ENCODE measurements at regions not wholly inside any gene's neighbourhood (a gene's known extent, or its start where the extent isn't known, plus 50 kb on each side); places are given as distances from the start of the nearest gene placed in this dataset.

DNA sequence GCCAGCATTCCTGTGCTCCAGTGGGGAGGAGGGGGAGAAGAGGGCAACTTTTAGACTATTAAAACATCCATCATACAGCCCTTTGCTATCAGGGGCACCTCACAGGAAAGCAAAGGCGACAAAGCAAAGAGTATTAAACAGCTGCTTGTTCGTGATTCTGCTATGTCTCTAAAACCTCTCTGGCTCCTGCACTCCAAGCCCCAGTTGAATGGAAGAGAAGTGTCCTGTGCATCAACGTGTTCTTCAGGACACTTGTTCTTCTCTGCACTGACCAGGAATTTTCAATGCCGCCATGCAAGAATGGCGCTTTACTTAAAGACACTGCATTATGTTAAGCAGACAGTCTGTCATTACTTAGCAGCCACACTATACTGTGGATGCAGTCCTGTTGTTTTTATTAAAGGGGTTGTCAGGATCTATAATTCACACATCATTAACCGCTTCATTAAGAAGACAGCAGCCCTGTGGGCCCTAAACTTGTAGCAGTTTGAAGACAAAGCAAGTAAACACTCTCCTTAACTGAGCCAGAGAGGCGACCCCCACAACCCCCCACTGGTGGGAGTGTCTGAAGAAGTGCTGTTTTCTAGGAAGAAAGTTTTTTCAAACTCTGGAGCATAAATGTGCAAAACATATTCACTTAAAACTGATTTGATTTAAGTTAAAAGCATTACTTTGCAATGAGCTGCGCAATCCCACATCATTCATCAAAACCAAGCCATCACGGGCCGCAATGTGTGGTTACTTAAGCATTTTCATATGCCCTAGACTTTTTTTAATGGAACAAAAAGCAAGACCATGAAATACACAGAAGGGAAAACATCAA, 164.5 kb downstream of the ZNF608 start:
- Mint-ChIP-seq H3K4me3 (no peak overlapping the region), H3K27ac (no peak overlapping the region), H3K9me3 (no peaks in the 10 kb centered on the region), H3K27me3 (peaks cover 6% of the 10 kb centered on the region), H3K4me1 (ENCODE audit: low read depth) (peaks cover 18% of the 10 kb centered on the region), H3K36me3 (ENCODE audit: low read depth) (no peaks in the 10 kb centered on the region)
- DNase-seq: no peak
- CTCF ChIA-PET: no interaction called here
- intact Hi-C loops (cut with micrococcal nuclease): loop anchor here (5.0 kb wide), 1 partner anchor 65 kb away; no protein-coding TSS in a partner anchor
- POLR2A ChIA-PET: no interaction called here
- TF ChIP-seq, protein P1, sequence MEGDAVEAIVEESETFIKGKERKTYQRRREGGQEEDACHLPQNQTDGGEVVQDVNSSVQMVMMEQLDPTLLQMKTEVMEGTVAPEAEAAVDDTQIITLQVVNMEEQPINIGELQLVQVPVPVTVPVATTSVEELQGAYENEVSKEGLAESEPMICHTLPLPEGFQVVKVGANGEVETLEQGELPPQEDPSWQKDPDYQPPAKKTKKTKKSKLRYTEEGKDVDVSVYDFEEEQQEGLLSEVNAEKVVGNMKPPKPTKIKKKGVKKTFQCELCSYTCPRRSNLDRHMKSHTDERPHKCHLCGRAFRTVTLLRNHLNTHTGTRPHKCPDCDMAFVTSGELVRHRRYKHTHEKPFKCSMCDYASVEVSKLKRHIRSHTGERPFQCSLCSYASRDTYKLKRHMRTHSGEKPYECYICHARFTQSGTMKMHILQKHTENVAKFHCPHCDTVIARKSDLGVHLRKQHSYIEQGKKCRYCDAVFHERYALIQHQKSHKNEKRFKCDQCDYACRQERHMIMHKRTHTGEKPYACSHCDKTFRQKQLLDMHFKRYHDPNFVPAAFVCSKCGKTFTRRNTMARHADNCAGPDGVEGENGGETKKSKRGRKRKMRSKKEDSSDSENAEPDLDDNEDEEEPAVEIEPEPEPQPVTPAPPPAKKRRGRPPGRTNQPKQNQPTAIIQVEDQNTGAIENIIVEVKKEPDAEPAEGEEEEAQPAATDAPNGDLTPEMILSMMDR (IDR thresholded peaks at IDR 0.05): no peak
- ATAC-seq: no peak

DNA sequence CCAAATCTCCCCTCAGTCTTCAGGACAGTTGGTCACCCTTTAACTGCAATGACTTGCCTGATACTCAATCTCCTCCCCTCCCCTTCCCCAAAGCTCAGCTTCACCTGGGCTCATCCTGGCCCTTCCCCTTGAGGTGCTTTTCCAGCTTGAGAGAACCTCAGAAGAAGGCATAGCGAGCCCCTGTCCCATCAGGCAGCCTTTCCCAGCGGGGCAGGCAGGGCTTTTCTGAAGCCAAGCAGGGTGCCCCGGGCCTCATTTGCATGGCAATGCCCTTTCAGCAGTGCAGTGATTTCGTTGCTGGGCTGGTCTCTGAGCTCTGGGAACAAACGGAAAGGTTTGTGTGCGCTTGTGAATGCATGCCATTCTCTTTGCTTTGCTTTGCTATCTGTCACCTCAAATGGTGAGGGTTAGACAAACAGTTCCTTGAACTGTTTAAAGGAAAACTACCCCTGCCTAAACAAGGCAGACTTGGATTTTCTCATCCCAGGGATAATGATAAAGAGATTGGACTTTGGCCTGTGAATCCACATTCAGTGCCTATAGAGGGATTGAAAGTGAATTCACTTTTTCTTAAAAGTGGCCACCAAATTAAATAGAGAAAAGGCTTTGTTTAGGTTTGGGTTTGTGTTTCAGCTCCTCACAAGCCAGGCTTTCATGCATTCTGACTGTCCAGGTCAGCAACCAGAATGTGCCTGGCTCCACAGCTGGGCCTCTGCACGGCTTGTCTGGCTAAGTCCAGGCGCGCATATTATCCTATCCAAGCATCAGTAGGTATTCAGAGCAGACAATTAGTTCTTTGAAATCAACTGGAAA, 165.3 kb downstream of the ZNF608 start:
- CTCF ChIA-PET: no interaction called here

DNA sequence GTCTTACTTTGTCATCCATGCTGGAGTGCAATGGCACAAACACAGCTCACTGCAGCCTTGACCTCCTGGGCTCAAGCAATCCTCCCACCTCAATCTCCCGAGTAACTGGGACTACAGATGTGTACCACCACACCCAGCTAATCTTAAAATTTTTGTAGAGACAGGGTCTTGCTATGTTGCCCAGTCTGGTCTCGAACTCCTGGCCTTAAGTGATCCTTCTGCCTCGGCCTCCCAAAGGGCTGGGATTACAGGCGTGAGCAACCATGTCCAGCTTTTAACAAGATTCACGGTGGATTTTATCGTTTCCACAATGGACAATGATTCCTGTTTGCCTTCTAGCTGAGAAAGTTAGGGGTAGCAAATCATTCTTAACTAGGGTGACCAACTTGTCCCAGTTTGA, 165.9 kb downstream of the ZNF608 start:
- intact Hi-C loops (cut with micrococcal nuclease): loop anchor here (5.0 kb wide), 1 partner anchor 67 kb away; no protein-coding TSS in a partner anchor
- Mint-ChIP-seq H3K4me1 (ENCODE audit: low read depth) (peaks cover 18% of the 10 kb centered on the region), H3K4me3 (no peak overlapping the region), H3K27me3 (peaks cover 6% of the 10 kb centered on the region), H3K36me3 (ENCODE audit: low read depth) (no peaks in the 10 kb centered on the region), H3K27ac (no peak overlapping the region), H3K9me3 (no peaks in the 10 kb centered on the region)
- ATAC-seq (no peak), DNase-seq (no peak)
- CTCF ChIA-PET: no interaction called here
- POLR2A ChIA-PET: no interaction called here
- TF ChIP-seq, protein P1 (IDR thresholded peaks at IDR 0.05): no peak

More for the DNA sequence above, 165.3 kb downstream of the ZNF608 start:
- Mint-ChIP-seq H3K4me3 (no peak overlapping the region), H3K36me3 (ENCODE audit: low read depth) (no peaks in the 10 kb centered on the region), H3K27ac (no peak overlapping the region), H3K4me1 (ENCODE audit: low read depth) (peaks cover 18% of the 10 kb centered on the region), H3K27me3 (peaks cover 5% of the 10 kb centered on the region), H3K9me3 (no peaks in the 10 kb centered on the region)
- intact Hi-C loops (cut with micrococcal nuclease): loop anchor here (5.0 kb wide), 1 partner anchor 66 kb away; no protein-coding TSS in a partner anchor
- DNase-seq: no peak
- ATAC-seq: no peak
- TF ChIP-seq, protein P1 (IDR thresholded peaks at IDR 0.05): no peak
- POLR2A ChIA-PET: no interaction called here

DNA sequence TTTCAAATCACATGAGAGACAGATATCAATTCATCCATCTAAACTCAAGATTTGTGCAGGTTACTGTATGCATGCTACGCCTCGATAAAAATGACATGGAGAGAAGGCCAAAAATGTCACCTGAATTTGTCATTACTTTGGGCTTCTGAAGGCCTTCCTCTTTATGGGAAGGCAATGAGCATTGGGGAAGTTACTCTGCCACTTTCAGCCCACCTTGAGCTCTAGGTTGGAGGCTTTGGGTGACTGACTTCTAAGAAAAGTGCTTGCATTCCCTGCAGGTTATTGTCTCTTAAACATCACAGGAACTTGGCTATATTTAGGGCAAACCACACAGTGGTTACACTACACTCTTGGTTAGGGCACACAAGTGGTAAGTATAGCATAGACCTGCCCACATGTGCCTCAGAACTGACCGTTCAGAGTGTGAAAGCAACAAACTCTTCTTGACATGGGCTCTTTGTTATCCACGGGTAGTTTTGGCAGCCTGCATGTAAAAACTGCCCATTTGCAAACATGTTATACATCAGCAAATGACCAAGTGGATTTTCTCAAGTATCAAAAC, 169.5 kb downstream of the ZNF608 start:
- Mint-ChIP-seq H3K27ac (no peak overlapping the region), H3K36me3 (ENCODE audit: low read depth) (no peaks in the 10 kb centered on the region), H3K4me3 (no peak overlapping the region), H3K4me1 (ENCODE audit: low read depth) (no peaks in the 10 kb centered on the region), H3K27me3 (peaks cover 6% of the 10 kb centered on the region), H3K9me3 (no peaks in the 10 kb centered on the region)
- ChIA-PET CTCF (no interaction called here), POLR2A (no interaction called here)
- intact Hi-C loops (cut with micrococcal nuclease): no loop called here
- TF ChIP-seq, protein P1 (IDR thresholded peaks at IDR 0.05): no peak
- ATAC-seq: no peak
- DNase-seq: no peak
